Heart left ventricle (tissue), 13 donors: ENCODE measurements at regions not wholly inside any gene's neighbourhood (a gene's known extent, or its start where the extent isn't known, plus 50 kb on each side); places are given as distances from the start of the nearest gene placed in this dataset.

Source experiments
- POLR2A ChIP-seq, 2 donors: fragments of 450-650 bp; IDR thresholded peaks; one replicate each; pipeline ENCODE4 v1.6.1; 2017; ENCODE audit warnings: antibody characterized with exemption in 2 of 2, mild to moderate bottlenecking in 2 of 2, moderate library complexity in 2 of 2
- TF ChIP-seq, protein P1 (sequence below), 12 donors: fragments of 200-600 bp; sonication (generic) in 4 of 12; IDR thresholded peaks; one replicate each; pipeline versions ENCODE4 v1.5.0 to v1.8.0; 2018 to 2022; ENCODE audit warnings: antibody characterized with exemption in 12 of 12, mild to moderate bottlenecking in 5 of 12
- donor health status: ischemic (EF 13 %, LVEDD 7.1; RV severe dilation, severe dysfunction).
- donor health status: DM: no; HTN: yes; CAD: no.
- donor health status: DM: no; HTN: no; CAD: no.
- donor health status: ischemic (EF 25% LVEDD 6.9; RV normal size, moderate dysfunction).
- donor health status: ischemic (EF 25% LVEDD 5.7; RV mildly dilated, moderate dysfunction).
- donor health status: ischemic (EF 35%, LVEDD 5.7; RV mildly dilated, moderate dysfunction).
- donor health status: nonischemic (EF 11% LVEDD 7.7; RV severe dilation, severe dysfunction).
- donor health status: DM: yes; HTN: yes; CAD: no.
- donor health status: PGD.
- donor health status: ischemic (EF 29% LVEDD 5.4; RV normal size, mild dysfunction).
- donor health status: nonischemic (EF 23%, LVEDD 6.1; RV moderate dilation, normal function).

DNA sequence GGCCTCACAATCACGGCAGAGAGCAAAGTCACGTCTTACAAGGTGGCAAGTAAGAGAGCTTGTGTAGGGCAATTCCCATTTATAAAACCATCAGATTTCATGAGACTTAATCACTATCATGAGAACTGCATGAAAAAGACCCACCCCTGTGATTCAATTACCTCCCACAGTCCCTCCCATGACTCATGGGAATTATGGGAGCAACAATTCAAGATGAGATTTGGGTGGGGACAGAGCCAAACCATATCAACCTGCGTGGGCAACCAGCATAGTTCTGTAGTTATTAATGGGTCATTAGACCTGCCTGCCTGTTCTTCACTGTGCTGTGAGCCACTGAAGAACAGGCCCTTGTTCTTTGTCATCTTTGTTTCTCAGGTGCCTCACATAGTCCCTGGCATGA lies 593.7 kb upstream of the BOD1L1 start:
- TF ChIP-seq, protein P1, sequence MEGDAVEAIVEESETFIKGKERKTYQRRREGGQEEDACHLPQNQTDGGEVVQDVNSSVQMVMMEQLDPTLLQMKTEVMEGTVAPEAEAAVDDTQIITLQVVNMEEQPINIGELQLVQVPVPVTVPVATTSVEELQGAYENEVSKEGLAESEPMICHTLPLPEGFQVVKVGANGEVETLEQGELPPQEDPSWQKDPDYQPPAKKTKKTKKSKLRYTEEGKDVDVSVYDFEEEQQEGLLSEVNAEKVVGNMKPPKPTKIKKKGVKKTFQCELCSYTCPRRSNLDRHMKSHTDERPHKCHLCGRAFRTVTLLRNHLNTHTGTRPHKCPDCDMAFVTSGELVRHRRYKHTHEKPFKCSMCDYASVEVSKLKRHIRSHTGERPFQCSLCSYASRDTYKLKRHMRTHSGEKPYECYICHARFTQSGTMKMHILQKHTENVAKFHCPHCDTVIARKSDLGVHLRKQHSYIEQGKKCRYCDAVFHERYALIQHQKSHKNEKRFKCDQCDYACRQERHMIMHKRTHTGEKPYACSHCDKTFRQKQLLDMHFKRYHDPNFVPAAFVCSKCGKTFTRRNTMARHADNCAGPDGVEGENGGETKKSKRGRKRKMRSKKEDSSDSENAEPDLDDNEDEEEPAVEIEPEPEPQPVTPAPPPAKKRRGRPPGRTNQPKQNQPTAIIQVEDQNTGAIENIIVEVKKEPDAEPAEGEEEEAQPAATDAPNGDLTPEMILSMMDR (IDR thresholded peaks at IDR 0.05): no peak
- TF ChIP-seq POLR2A (IDR thresholded peaks at IDR 0.05): no peak
